ENCODE measurements at regions not wholly inside any gene's neighbourhood (a gene's known extent, or its start where the extent isn't known, plus 50 kb on each side); places are given as distances from the start of the nearest gene placed in this dataset.

GRCh38 chr4:166680796-166681195 is 553.5 kb downstream of the SPOCK3 start:
- no peak overlapping the region for H3K14ac ChIP-seq (replicated peaks; ENCODE audit: low read depth, low read length)
- no peak overlapping the region for H3K27ac ChIP-seq (ENCODE audit: insufficient read depth, low read length)
- no peaks in the 10 kb centered on the region for H3K27me3 ChIP-seq (ENCODE audit: control insufficient read depth, insufficient read depth, low read length)
- no peak for TF ChIP-seq RAD21 (IDR thresholded peaks at IDR 0.05; ENCODE audit: low read length)
- TF ChIP-seq BHLHE40 (IDR thresholded peaks at IDR 0.05; ENCODE audit: low read depth, low read length): no peak
- no peak for TF ChIP-seq POLR2A (IDR thresholded peaks at IDR 0.05; ENCODE audit: low read depth, low read length)
- no peak for TF ChIP-seq RFX5 (IDR thresholded peaks at IDR 0.05; ENCODE audit: low read depth, low read length)
- TF ChIP-seq FOS (IDR thresholded peaks at IDR 0.05; ENCODE audit: low read depth, low read length): no peak
- TF ChIP-seq, protein P1, sequence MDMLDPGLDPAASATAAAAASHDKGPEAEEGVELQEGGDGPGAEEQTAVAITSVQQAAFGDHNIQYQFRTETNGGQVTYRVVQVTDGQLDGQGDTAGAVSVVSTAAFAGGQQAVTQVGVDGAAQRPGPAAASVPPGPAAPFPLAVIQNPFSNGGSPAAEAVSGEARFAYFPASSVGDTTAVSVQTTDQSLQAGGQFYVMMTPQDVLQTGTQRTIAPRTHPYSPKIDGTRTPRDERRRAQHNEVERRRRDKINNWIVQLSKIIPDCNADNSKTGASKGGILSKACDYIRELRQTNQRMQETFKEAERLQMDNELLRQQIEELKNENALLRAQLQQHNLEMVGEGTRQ (IDR thresholded peaks at IDR 0.05; ENCODE audit: low read depth, low read length): no peak
- TF ChIP-seq CEBPB (IDR thresholded peaks at IDR 0.05; ENCODE audit: low read depth, low read length): no peak
- TF ChIP-seq ELK1 (IDR thresholded peaks at IDR 0.05; ENCODE audit: borderline replicate concordance, low read depth, low read length): no peak
- TF ChIP-seq RCOR1 (IDR thresholded peaks at IDR 0.05; ENCODE audit: insufficient replicate concordance, low read length): no peak
- TF ChIP-seq MXI1 (IDR thresholded peaks at IDR 0.05; ENCODE audit: borderline replicate concordance, low read depth, low read length): no peak
- H3K79me1 ChIP-seq (ENCODE audit: low read depth in 1 of 2, low read length in 2 of 2): no peaks in the 10 kb centered on the region
- ChIA-PET POLR2A (ENCODE audit: unreplicated experiment) (no interaction called here), CTCF (no interaction called here)
- in situ Hi-C loops (cut with MboI; ENCODE audit: low sequenced_read_pairs): no loop called here
- dilution Hi-C loops (cut with HindIII; ENCODE audit: low sequenced_read_pairs, unreplicated experiment): no loop called here
- H4K8ac ChIP-seq (ENCODE audit: low read depth in 2 of 2, low read length in 2 of 2): no peak overlapping the region
- H3K4me3 ChIP-seq (ENCODE audit: insufficient read depth, low read depth, low read length): no peak overlapping the region
- BruUV-seq (replicated peaks): no TSS peak
- H2AK5ac ChIP-seq (ENCODE audit: low read depth, low read length): no peak overlapping the region
- no peak overlapping the region for H4K5ac ChIP-seq (ENCODE audit: low read depth, low read length)
- H3K18ac ChIP-seq (ENCODE audit: low read depth, low read length): no peak overlapping the region
- H3K9me1 ChIP-seq (ENCODE audit: insufficient read depth, low read length): no peaks in the 10 kb centered on the region
- WGBS, 2 experiments (ENCODE audit: extremely low coverage in 2 of 2, insufficient read length in 1 of 2): no CpG with 5 or more reads among the region's 1 CpG
- H3K9ac ChIP-seq (ENCODE audit: low read depth, low read length): no peak overlapping the region
- no peaks in the 10 kb centered on the region for H3K4me1 ChIP-seq (ENCODE audit: control insufficient read depth, insufficient read depth, low read length)
- H3K4me2 ChIP-seq (ENCODE audit: low read depth, low read length): no peak overlapping the region
- H3K36me3 ChIP-seq (ENCODE audit: control insufficient read depth, insufficient read depth, low read length): no peaks in the 10 kb centered on the region
- no peak overlapping the region for H2BK15ac ChIP-seq (ENCODE audit: low read depth, low read length)
- no peak overlapping the region for H3K23ac ChIP-seq (ENCODE audit: low read depth, low read length)
- H3K4ac ChIP-seq (ENCODE audit: low read depth, low read length): no peak overlapping the region
- no peak for ATAC-seq (ENCODE audit: low read depth)
- H4K91ac ChIP-seq (ENCODE audit: insufficient read depth, low read depth, low read length): no peak overlapping the region
- no peak overlapping the region for H2BK20ac ChIP-seq (ENCODE audit: low read depth, low read length)
- no peak overlapping the region for H2BK120ac ChIP-seq (ENCODE audit: low read depth, low read length)
- no peak overlapping the region for H3K56ac ChIP-seq (ENCODE audit: extremely low read depth, insufficient read depth, low read length)
- no peaks in the 10 kb centered on the region for H4K20me1 ChIP-seq (ENCODE audit: insufficient read depth, low read length)
- H2BK5ac ChIP-seq (ENCODE audit: low read depth, low read length, poor library complexity, severe bottlenecking): no peak overlapping the region
- H2AFZ ChIP-seq (replicated peaks; ENCODE audit: low read length, poor library complexity): no peak overlapping the region
- no peak overlapping the region for H2AK9ac ChIP-seq (replicated peaks; ENCODE audit: low read depth, low read length, poor library complexity)
- H3K9me3 ChIP-seq (ENCODE audit: control insufficient read depth, insufficient read depth, low read length): peaks cover 5% of the 10 kb centered on the region
- DNase-seq: no peak
- intact Hi-C loops (cut with micrococcal nuclease): no loop called here

Data from IMR-90 (cell line).